Stimulated activated CD4-positive, alpha-beta T cell treated with anti-CD3 and anti-CD28 coated beads, Interleukin-1b, Interleukin-23, amount 100 ng/mL, for 24 hours (primary cell): ENCODE measurements at regions not wholly inside any gene's neighbourhood (a gene's known extent, or its start where the extent isn't known, plus 50 kb on each side); places are given as distances from the start of the nearest gene placed in this dataset.

ENCODE experiments used
- DNase-seq, 4 experiments: peaks; one replicate each; pipeline ENCODE4 v3.0.0-alpha.2; 2020; ENCODE audit warnings: low read depth in 4 of 4, low spot score in 1 of 4

- no peak for DNase-seq
These were observed 314.9 kb downstream of the TLE3 start for GRCh38 chr15:69782809-69783208.

GRCh38 chr15:69783211-69783610 is 314.5 kb downstream of the TLE3 start:
- DNase-seq, result no peak

DNA sequence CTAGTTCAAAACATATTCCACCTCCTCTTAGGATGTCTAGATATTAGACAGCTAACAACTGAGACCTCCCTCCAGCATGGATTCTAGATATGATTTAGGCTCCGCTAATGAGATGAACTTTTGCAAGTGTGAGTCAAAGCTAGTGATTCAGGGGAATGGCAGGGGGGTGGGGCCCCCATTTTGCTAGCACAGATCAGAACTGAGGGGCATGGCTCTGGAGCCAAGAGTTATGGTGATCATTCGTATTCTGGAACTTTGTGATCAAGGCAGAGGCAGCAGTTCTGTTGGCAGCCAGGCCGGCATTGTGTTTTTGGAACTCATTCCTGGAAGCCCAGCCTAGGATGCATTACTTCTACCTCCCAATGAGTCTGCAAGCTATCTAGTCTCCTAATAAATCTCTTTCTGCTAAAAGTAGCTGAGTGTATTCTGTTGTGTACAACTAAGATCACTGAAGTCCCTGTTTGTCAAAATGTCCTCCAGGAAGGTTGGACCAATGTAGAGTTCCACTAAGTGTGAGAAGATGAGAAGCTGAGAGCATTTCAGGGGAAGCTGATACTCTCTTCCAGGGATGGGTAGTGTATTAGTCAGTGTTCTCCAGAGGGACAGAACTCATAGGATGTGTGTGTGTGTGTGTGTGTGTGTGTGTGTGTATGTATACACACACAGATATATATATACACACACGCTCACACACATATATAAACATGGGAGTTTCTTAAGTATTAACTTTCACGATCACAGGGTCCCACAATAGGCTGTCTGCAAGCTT is 312.7 kb downstream of the TLE3 start:
- no peak for DNase-seq

- DNase-seq, result no peak
These were observed 311.5 kb downstream of the TLE3 start for GRCh38 chr15:69786136-69786701.

- DNase-seq, result no peak
These were observed 309.9 kb downstream of the TLE3 start for GRCh38 chr15:69787791-69788190.

GRCh38 chr15:69789648-69790393 is 307.9 kb downstream of the TLE3 start:
- DNase-seq, result no peak

- no peak for DNase-seq
These were observed 307.1 kb downstream of the TLE3 start for GRCh38 chr15:69790632-69791031.

DNA sequence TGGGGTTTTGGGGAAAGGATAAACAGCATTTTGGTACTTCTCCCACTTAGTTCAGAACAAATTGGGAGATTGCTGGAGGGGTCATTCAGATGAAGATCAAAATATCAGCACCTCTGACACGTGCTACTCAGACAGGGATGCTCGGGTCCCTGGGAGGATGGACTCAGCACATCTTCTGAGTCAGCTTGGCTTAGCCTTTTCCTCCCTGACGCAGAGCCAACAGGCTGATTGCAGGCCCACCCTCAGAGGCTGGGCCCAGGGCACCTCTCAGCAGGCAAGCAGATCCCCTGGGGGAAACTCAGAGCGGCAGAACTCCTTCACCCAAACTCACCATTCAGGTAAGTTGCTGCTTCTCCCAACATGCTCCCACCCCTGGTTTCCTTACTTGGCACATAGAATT is 304.9 kb downstream of the TLE3 start:
- no peak for DNase-seq

DNA sequence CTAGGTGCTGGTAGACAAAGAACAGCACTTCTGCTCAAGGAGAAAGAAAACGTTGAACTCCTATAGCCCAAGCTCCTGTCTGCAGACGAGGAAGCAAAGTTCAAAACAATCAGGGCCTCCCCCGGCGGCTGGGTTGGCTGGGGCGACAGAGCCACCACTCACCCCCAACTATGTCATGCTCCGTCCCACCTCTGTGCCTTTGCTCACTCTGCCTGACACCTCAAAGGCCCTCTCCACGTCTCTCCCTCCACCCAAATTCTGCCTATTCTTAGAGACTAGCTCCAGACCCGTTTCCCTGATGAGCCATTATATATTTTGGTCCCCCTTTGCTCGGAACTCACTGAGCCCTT is 304.3 kb downstream of the TLE3 start:
- no peak for DNase-seq

DNA sequence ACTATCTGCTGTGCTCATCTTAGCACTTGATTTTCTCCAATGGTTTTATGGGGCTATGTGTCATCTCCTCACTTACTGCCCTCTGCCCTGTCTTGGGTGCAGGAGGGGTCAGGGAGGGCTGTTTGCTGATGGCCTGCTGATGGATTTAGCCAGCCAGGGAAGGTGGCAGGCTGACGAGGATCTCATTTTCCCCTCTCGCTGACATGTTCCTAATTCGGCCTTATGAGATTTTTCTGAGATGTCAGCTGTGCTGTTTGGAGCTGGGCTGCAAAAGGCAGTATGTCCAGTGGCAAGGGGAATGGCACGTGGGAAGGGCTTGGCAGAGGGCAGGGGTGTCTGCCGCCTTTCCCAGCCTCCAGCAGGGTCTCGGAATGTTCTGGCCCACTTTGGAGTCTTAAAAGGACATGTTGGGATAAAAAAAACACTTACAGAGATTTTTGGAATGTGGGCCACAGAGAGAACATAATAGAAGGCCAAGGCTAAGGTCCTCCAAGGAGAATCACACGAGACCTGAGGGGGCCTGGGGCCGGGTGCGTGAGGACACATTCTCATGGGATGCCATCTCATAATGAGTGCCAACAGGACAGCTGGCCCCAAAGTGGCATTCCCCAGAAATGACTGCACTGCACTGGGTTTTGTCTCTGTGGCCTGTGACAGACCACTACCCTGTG is 303.8 kb downstream of the TLE3 start:
- no peak for DNase-seq

GRCh38 chr15:69794645-69795469 is 302.9 kb downstream of the TLE3 start:
- no peak for DNase-seq

GRCh38 chr15:69795601-69796000 is 302.1 kb downstream of the TLE3 start:
- no peak for DNase-seq

- no peak for DNase-seq
These were observed 300.6 kb downstream of the TLE3 start for GRCh38 chr15:69797051-69797595.

DNA sequence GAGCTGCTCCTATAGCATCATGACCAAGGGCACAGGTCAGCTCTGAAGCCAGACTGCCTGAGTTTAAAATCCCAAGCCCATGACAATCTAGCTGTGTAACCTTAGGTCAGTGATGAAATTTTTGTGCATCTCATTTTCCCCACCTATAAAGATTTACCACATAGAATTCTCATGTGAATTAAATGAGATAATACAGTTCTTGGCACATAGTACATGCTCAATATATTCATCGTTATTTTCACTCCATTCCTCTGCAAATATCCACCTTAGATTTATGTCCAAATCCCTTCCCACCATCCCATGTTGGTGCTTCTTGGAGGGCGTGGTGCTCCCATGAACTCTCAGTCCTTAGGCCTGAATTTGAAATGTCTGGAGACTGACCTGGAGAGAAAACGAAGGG is 300.1 kb downstream of the TLE3 start:
- DNase-seq, result no peak

- no peak for DNase-seq
These were observed 299.1 kb downstream of the TLE3 start for GRCh38 chr15:69798481-69799250.

DNA sequence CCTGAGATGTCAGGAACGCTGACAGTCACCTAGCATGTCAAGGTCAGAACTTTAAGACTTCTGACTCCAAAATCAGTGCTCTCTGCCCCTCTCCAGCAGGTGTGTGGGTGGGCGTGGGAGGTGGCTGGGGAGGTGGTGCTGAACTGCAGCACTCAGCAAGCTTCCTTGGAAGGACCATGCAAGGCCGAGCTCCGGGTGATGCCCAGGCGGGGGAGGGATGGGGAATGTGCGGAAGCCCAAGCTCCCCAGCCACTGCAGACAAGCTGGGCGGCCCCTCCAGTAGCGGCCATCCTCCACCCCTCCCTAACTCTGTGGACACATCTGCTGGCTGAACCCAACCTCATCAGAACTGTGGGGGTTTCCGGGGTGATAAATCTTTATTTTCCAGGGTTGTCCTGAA is 296.6 kb downstream of the TLE3 start:
- no peak for DNase-seq

- no peak for DNase-seq
These were observed 295.3 kb downstream of the TLE3 start for GRCh38 chr15:69802432-69802831.

- no peak for DNase-seq
These were observed 292.9 kb downstream of the TLE3 start for GRCh38 chr15:69804786-69805185.

DNA sequence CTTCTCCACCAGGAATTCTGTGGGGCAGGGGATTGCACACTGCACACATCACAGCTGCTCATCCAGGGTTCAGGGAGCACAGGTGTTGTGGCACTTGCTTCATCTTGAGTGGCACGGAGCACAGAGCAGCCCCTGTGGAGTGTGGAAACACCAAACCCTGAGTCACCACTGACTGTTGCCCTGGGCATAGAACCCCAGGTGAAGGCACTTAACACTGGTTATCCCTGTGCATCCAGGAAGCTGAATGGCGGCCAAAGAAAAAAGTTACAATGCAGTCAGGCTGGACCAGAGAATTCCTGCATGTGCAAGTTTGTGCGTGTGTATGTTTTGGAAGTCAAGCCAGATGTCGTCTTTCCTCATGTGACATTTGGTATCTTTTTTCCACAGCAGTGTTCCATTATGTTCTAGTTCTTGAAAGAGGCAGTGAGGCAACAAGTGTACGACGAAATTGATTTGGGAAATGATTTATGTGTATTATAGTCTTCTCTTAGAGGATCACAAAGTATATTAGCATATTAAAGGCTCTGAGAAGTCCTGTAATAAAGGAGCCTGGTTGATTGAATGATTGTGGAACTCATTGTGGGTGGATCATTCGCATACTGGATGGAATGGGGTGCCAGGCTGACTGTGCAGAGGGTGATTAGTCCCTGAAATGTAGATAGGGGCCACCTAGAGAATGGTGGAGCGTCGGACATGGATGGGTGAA is 292.3 kb downstream of the TLE3 start:
- no peak for DNase-seq
